GM12891 (cell line): ENCODE measurements at regions not wholly inside any gene's neighbourhood (a gene's known extent, or its start where the extent isn't known, plus 50 kb on each side); places are given as distances from the start of the nearest gene placed in this dataset.

Experiments used
- POLR2A ChIP-seq: IDR thresholded peaks from 2 replicates; pipeline ENCODE4 v1.6.1; 2011; ENCODE audit warnings: low read depth, low read length, control low read depth
- POLR2AphosphoS5 ChIP-seq: IDR thresholded peaks from 2 replicates; pipeline ENCODE4 v1.6.1; 2011; ENCODE audit warnings: low read depth, low read length, control low read depth

DNA sequence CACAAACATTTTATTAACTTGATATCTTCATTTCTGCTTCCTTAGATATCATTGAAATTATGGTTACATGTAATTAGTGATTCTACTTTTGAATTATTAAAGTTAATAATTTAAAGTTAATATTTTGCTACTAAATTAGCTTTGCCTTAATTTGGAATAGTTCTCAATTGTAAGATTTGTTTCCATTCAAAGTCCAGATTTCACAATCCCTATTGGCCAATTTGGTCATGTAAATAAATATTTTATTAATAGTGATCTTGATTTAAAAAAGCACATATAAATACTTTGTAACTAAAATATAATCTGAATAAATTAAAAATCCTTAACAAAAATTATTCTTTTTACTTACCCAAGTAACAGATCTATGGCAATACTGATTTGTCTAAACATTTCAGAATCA lies 1558.6 kb downstream of the NCAM2 start:
- TF ChIP-seq POLR2AphosphoS5 (no peak), POLR2A (no peak)
